ENCODE measurements at regions not wholly inside any gene's neighbourhood (a gene's known extent, or its start where the extent isn't known, plus 50 kb on each side); places are given as distances from the start of the nearest gene placed in this dataset.
"Not testable (repeated sequence)": the region's sequence is repeated elsewhere in the genome, so short reads cannot be mapped to it uniquely, and the experiment has no call there.

DNA sequence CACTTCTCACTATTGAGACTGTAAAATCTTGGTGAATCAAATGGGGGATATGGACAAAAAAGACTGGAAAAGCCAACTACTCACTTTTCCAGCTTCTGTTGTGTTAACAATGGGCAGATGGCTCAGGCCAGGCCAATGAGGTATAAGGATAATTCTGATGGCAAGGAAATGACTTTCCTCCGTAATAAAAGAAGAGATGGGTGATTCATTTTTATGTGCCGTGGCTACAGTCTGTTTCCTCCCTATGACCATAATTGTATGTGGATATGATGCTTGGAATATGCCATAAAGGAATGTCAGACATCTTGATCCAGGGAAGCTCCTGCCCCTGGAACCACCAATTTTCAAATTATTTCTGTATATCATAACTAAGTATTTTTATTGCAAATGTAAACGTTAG, 406.8 kb downstream of the CCDC85A start:
- no peak for DNase-seq (ENCODE audit: low read depth in 4 of 4, low spot score in 2 of 4)

DNA sequence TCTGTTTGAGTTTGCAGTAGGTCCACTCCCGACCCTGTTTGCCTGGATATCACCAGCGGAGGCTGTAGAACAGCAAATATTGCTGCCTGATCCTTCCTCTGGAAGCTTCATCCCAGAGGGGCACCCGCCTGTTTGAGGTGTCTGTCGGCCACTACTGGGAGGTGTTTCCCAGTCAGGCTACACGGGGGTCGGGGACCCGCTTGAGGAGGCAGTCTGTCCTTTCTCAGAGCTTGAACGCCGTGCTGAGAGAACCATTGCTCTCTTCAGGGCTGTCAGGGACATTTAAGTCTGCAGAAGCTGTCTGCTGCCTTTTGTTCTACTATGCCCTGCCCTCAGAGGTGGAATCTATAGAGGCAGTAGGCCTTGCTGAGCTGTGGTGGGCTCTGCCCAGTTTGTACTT, 422.3 kb downstream of the CCDC85A start:
- DNase-seq (ENCODE audit: low read depth in 4 of 4, low spot score in 2 of 4) = not testable (repeated sequence)

DNA sequence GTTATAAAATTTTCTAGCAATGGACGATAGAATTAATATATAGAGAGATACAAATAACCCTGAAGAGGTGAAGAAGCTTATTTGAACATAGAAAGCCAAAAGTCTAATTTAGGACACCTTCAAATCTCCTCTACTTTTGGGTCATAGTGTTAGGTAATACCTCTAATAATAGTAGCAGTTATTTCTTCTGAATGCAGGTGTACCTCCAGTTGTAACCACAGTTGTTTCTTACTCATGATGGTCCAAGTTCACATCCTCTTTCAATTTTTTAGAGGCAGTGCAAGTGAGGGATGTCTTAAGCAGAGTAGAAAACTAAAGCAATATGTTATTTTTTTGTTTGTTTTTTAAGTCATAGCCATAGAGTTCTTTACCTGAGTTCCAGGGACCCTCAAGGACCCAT, 429.5 kb downstream of the CCDC85A start:
- no peak for DNase-seq (ENCODE audit: low read depth in 4 of 4, low spot score in 2 of 4)

DNA sequence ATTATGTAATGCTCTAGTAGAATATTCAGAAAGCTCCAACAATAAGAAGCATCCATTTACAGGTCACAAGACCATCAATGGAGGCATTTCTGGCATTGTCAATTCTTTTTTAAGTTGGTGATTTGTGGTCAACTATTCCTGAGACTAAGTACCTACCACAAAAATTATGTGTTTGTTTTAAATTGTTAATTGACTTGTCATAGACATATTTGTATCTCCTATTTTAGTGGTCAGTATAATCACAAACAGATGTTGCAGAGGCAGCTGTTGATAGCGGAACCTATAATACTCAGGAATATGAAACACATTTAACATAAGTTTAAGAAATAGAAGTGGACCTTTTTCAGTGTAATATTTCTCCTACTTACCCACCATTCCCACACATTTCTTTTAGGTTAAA, 430.1 kb downstream of the CCDC85A start:
- DNase-seq (ENCODE audit: low read depth in 4 of 4, low spot score in 2 of 4) = no peak

DNA sequence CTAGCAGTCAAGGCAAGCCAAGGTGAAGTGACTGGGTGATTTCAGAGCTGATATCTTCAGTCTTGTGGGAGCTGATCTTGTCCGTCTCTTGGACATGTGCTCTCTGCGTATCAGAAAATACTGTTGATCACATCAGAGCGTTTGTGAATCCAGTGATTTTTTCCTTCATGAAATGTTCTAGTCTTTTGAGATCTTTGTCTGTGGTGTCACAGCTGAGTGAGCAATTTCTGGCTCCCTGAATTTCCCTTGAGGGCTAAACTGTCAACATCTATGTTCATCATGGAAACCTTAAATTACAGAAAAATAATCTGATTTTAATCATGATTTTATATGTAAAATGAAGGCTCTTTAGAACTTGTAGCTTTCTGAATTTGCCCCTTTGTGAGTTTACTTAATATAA, 432.0 kb downstream of the CCDC85A start:
- DNase-seq (ENCODE audit: low read depth in 4 of 4, low spot score in 2 of 4) = no peak

DNA sequence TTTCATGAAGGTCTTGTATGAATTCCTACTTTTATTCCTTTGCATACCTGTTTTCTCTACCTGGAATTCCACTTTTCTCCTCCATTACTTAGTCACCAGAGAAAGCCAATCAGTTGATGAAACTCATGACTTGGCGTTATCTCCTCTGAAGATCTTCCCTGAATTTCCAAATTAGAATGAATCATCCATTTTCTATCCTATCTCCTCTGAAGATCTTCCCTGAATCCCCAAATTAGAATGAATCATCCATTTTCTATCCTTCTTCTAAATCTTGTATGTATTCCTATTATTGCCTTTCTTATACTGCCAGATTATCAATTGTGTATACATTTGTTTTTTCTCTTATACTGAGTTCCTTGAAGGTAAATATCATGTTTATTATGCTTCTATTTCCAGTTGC, 440.4 kb downstream of the CCDC85A start:
- no peak for DNase-seq (ENCODE audit: low read depth in 4 of 4, low spot score in 2 of 4)

DNA sequence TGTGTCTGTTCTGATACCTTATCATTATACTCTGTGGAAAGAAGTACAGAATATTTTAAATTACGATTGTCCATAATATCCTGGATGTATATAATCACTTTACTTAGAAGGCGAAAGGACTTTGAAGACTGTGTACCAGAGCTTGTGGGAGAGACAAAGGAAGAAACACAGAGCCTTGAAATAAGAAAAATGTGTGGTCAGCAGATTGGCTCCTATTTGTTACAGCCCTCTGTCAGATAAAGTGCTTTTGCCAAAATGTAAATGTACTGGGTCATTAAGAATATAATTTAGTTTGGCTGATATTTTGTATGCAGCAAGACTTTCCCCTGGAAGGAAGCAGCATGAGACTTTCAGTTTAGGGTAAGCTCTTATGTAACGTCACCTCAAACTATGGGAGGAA, 443.1 kb downstream of the CCDC85A start:
- DNase-seq (ENCODE audit: low read depth in 4 of 4, low spot score in 2 of 4) = no peak

DNA sequence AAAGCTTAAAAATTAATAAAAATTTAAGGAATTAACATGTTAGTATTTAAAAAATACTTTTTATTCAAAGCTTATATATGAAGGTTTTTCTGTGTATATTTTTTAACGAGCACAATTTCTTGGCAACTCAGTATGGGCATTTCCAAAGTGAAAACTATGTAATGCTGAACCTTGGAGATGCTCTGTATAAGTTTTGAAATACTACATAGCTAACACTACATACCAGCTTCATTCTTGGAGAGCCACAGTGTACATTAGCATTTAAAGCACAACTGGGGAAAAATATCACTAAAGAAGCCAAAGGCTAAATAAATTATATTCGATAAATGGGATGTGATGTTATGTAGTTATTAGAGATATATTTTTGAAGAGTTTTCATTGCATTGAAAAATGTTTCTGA, 446.5 kb downstream of the CCDC85A start:
- no peak for DNase-seq (ENCODE audit: low read depth in 4 of 4, low spot score in 2 of 4)

DNA sequence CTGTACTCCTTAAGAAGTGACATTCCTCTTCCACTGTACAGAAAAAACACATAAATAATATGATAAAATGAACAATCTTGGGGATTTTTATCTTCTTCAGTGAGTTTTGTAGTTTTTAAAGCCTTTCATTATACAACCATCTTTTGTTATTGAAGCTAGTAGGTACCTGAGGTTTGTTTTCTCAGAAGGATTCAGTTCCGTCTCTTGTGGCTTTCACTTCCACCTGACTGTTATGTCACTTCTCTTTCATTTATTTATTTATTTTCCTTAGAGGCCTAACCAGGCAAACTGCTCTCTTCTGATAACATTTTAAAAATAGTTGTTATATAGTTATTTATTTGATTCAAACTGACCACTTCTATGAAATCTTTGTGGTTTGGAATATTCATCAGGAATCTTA, 464.2 kb downstream of the CCDC85A start:
- DNase-seq (ENCODE audit: low read depth in 4 of 4, low spot score in 2 of 4) = no peak

DNA sequence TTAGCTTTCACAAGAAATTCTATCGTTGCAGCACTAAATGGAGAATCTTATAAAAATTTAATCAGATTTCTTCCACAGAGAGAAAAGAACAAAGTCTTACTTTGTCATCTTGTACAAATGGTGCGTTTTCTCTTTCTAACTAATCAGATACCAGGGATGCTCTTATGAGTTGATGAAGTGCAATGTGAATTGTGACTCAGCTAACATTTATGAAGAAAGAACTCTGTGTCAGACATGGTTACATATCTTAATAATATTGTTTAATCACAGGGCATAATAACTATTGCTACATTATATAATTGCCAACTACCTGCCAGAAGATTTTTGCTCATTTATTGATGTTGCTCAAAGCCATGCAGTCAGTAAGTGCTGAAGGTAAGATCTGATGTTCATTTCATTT, 465.0 kb downstream of the CCDC85A start:
- DNase-seq (ENCODE audit: low read depth in 4 of 4, low spot score in 2 of 4) = no peak

DNA sequence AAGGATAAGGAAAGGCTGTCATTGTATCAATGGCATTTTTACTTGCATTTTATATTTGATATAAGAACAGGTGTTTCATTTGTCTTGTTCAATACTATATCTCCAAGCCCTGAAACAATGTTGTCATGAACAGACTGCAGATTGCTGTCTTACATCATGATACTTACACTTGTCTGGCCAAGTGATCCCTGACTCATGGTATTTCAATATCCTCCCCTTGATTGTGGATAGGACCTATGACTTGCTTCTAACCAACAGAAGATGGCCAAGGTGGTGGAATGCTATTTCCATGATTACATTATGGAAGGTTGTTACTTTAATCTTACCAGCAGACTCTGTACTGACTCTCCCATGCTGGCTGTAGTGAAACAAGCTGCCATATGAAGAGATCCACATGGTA, 471.1 kb downstream of the CCDC85A start:
- DNase-seq (ENCODE audit: low read depth in 4 of 4, low spot score in 2 of 4) = no peak

DNA sequence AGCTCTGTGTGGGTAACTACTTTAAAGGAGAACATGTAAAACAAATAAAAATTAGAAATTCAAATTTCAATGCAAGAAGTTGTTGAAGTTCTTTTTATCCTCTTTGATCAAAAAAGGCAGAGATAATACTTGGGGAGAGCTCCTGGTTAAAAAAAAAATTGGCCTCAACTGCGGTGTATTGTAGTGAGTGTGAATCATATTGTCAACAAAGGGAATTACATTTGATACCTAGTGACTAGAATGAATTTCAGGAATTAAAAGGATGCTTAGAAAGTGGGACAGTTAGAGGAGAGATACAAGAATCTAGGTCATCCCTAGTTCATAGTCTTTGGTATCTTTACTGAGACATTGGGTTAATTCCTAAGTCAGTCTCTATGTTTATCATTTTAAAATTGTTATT, 473.0 kb downstream of the CCDC85A start:
- DNase-seq (ENCODE audit: low read depth in 4 of 4, low spot score in 2 of 4) = no peak

DNA sequence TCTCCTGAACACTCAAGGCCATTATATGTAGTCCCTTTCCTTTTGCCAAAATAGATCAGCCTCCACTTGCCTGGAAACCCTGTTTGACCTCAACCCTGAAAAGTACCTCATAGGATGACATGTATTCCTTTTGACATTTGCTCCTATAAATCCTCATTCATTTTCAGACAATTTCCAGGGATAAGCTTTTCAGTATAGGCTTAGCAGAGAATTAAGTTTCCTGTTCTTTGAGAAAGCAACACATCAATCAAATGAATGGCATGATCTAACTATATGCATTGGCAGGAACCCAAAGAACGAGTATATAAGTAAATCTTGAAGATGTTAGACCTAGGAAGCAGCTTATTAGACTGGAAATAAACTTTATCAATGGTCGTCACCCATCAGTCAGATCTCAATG, 483.0 kb downstream of the CCDC85A start:
- DNase-seq (ENCODE audit: low read depth in 4 of 4, low spot score in 2 of 4) = no peak

DNA sequence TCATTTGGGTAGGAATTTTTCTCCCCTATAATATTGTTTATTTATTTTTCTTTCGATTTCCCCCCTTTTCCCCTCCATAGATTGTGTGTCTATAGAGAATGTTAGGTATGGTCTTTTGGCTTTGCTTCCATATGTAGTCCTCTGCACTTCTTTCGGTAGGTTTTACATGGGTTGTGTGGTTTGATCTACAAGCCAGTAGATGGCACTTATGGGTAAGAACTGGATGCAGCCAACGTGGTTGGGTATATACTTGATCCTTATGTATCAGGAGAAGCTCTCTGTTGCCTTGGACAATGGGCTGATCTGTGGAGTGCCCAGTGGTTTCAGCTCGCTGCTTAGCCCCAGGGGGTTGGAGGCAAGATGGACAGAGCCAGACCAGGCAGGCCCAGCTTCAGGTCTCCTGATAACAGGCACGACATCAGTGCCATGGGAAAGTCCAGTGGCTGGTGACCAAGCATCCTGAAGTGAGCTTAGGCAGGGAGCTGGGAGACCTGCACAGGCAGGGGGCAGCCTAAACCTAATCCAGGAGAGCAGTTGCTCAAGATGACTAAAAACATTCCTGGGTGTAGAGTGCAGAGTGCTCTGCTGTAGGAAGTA, 488.3 kb downstream of the CCDC85A start:
- DNase-seq (ENCODE audit: low read depth in 4 of 4, low spot score in 2 of 4) = no peak

DNA sequence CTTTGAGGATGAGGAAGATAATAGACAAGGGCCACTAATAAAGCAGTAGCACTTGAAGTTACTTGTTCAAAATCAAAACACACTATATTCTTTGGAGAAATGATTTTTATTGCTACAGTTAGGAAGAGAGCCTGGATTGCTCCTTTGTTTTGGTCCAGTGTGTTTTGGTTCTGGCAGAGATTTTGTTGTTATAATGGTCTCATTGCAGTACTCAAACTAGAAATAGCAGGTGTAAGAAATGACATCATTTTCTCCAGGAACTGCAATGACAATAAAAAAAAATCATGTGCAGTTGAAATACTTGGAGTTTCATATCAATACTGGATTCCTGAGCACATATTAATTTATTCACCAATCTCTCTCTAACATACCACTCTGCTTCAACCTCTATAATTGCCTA, 490.3 kb downstream of the CCDC85A start:
- no peak for DNase-seq (ENCODE audit: low read depth in 4 of 4, low spot score in 2 of 4)

DNA sequence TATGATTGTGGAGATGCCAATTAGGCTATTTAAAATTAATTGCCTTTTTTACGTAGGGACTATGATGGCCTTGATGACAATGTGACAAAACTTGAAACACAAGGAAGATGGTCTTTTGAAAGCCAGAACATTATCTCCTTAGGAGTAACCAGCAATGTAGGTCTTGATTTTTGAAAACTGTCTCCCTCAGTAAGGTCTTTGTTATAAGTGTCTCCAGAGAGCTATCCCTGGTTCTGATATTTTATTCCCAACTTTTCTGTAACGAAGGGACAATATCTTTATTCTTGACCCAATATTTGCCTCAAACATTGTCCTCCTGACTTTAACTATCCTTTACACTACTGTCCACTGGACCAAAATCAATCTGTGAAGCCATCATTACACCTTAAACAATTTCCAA, 493.2 kb downstream of the CCDC85A start:
- DNase-seq (ENCODE audit: low read depth in 4 of 4, low spot score in 2 of 4) = no peak

DNA sequence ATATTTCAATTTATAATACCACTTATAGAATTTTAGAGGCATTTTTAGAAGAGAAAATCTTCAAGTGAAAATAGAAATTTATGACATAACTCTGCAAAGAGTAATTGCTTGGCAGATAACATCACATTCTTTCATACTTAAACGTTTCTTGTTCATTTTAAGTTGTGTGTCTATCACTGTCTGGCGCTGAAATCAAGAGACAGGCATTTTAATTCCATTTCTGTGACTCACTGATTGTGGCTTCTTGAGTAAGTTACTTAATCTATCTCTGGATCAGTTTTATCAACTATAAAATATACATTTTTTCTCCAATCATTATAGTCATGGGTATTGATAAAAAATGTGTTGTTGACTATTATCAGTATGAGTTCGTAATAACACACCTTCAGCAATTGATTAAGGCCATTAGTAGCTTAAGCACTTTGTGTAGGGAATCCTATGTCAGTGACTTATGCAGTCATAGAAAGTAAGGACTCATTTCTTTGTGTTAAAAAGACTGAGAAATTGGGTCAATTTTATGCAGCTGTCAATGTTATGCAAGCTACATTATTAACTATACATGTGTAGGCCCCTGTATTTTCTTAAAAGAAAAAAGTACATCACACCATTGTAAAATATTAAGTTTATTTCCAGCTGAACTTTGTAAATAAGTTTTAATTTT, 497.3 kb downstream of the CCDC85A start:
- no peak for DNase-seq (ENCODE audit: low read depth in 4 of 4, low spot score in 2 of 4)

DNA sequence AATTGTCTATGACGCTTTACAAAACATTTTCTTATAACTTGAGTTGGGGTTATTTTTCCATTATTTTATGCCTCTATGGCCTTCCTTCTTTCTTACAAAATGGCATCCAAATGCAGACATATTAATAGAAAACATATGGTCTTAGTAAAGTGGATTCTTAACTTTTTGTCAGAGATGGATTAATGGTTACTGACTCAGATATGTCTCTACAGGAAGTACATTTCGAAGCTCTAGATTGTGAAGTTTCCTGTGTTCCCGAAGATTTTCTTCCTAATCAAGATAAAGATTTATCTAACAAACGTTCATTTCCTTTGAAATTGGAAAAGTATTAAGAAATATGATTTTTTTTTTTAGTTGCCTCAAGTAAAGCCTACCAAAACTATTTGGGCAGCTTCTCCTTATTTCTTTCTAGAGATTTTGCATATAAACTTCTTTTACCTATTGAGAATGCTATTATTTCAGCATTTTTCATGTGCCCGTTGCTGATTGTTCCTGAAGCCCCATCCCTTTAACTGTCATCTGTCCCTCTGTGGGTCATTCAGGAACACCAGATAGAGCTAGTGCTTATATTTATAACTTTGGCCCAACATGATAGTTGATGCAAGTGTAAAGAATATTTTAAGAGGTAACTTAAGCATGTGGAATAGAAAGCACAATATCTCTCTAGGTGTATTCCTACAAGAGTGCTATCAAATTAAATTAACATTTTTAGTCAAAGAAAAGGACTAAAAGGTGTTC, 498.0 kb downstream of the CCDC85A start:
- no peak for DNase-seq (ENCODE audit: low read depth in 4 of 4, low spot score in 2 of 4)

DNA sequence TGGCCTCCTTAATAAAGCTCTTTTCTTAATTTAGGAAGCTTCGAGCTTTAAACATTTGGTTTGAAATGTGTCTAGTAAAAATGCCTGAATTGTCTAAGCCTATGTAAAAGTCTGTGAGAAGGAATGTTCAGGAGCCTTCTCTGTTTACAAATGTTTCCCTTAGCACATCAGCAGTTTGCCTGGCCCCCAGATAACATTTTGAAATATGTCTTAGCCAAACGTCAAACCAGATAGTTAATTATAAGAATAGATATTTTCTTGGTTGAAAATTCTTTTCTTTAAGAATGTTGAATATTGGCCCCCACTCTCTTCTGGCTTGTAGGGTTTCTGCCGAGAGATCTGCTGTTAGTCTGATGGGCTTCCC, 498.6 kb downstream of the CCDC85A start:
- no peak for DNase-seq (ENCODE audit: low read depth in 4 of 4, low spot score in 2 of 4)

DNA sequence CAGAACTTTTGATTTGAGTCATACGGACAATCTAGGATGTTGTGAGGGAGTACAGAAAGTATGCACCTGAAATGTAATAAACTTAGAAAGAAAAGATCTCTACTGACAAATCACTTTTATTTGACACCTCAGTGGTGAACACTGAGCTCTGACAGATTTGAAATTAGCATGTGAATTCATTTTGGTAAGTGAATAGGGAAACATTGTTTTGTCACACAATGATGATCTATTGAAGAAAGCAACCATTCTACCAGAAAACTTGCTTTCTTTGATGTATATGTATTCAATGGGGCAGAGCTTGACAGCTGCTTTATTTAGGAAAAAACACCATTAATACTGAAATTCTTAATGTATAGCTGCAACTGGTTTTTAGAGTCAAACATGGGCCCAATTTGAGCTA, 500.5 kb downstream of the CCDC85A start:
- DNase-seq (ENCODE audit: low read depth in 4 of 4, low spot score in 2 of 4) = no peak

DNA sequence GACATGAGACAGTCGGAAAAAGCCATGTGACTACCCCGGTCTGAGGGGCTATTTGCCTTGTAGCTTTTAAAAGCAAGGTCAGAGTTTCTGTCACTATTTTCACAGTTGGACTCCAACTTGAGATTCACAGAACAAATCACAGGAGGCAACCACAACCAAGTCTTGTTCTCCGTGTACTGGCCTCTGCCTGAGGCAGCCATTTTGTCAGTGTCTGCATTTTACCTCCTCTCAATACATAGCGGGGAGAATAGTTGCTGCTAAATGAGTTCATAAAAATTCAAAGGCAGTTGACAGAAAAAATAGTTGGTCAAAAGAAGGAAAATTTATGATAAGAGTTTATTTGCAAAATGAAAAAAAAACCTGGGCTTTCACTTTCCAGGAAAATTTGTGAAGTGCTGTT, 501.4 kb downstream of the CCDC85A start:
- no peak for DNase-seq (ENCODE audit: low read depth in 4 of 4, low spot score in 2 of 4)

DNA sequence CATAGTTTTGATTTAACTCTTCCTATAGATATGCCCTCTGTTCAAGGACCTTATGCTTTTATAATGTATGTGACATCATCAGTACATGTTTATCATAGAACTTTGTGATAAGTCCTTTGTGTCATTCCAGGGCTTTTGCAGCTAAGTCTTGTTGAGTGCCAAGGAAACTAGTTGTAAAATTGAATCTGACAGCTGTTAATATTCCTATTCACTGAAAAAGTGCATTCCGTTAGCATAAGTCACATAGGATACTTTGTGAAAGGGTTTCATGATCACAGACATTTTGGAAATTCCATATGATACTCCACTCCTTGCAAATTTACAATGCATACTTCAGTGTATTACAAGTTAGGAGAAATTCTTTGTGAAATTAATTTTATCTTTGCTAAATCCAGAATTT, 503.4 kb downstream of the CCDC85A start:
- DNase-seq (ENCODE audit: low read depth in 4 of 4, low spot score in 2 of 4) = no peak
